ENCODE measurements at regions not wholly inside any gene's neighbourhood (a gene's known extent, or its start where the extent isn't known, plus 50 kb on each side); places are given as distances from the start of the nearest gene placed in this dataset.

DNA sequence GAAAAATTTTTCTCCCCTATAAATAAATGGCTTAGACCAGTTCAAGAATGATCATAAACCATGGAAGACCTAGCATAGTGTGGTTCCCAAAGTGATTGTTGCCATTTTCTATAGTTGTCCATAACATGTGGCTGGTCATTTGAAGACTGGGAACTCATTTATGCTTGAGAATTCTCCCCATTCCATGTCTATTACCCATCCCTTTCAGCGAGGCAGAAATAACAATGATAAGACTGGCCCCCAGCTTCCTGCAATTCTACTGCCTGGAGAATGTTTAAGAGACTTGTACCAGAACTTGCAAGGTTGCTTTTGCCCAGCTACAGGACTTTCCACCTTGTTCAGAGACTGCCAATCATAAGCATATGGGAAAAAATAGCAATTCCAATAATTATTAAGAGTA is 146.5 kb upstream of the CDH11 start:
- DNase-seq (ENCODE audit: low read depth): no peak
- TF ChIP-seq, protein P1, sequence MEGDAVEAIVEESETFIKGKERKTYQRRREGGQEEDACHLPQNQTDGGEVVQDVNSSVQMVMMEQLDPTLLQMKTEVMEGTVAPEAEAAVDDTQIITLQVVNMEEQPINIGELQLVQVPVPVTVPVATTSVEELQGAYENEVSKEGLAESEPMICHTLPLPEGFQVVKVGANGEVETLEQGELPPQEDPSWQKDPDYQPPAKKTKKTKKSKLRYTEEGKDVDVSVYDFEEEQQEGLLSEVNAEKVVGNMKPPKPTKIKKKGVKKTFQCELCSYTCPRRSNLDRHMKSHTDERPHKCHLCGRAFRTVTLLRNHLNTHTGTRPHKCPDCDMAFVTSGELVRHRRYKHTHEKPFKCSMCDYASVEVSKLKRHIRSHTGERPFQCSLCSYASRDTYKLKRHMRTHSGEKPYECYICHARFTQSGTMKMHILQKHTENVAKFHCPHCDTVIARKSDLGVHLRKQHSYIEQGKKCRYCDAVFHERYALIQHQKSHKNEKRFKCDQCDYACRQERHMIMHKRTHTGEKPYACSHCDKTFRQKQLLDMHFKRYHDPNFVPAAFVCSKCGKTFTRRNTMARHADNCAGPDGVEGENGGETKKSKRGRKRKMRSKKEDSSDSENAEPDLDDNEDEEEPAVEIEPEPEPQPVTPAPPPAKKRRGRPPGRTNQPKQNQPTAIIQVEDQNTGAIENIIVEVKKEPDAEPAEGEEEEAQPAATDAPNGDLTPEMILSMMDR (IDR thresholded peaks at IDR 0.05; ENCODE audit: control insufficient read depth, insufficient read depth, low read depth, low read length, missing control alignments): no peak
- H3K4me3 ChIP-seq (ENCODE audit: control insufficient read depth, low read depth, low read length): no peak overlapping the region

- TF ChIP-seq, protein P1 (IDR thresholded peaks at IDR 0.05; ENCODE audit: control insufficient read depth, insufficient read depth, low read depth, low read length, missing control alignments): no peak
- DNase-seq (ENCODE audit: low read depth): no peak
- no peak overlapping the region for H3K4me3 ChIP-seq (ENCODE audit: control insufficient read depth, low read depth, low read length)
Observed at GRCh38 chr16:65263896-65264295, 142.0 kb upstream of the CDH11 start.

- TF ChIP-seq, protein P1 (IDR thresholded peaks at IDR 0.05; ENCODE audit: control insufficient read depth, insufficient read depth, low read depth, low read length, missing control alignments): no peak
- no peak overlapping the region for H3K4me3 ChIP-seq (ENCODE audit: control insufficient read depth, low read depth, low read length)
- no peak for DNase-seq (ENCODE audit: low read depth)
Observed at GRCh38 chr16:65260746-65261145, 138.9 kb upstream of the CDH11 start.

DNA sequence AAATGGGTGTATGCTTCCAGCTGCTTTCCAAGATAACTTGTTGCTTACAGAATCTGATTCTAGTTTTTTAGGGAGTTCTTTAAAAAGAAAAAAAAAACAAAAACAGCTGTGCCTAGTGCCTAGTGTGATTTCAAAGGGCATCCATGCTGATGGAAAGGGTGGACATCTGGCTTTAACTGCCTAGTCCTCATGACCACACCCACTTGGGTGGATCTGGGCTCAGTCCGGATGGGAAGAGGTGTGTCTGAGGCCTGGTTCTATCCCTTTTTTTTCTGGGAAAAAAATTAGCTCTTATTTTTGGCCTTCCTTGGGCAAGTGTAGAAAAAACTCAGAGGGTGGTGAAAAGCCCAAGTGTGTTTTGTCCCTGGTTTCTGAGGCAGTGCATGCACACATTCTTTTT is 132.3 kb upstream of the CDH11 start:
- no peak overlapping the region for H3K4me3 ChIP-seq (ENCODE audit: control insufficient read depth, low read depth, low read length)
- no peak for DNase-seq (ENCODE audit: low read depth)
- TF ChIP-seq, protein P1 (IDR thresholded peaks at IDR 0.05; ENCODE audit: control insufficient read depth, insufficient read depth, low read depth, low read length, missing control alignments): no peak

- DNase-seq (ENCODE audit: low read depth): no peak
- TF ChIP-seq, protein P1 (IDR thresholded peaks at IDR 0.05; ENCODE audit: control insufficient read depth, insufficient read depth, low read depth, low read length, missing control alignments): no peak
- no peak overlapping the region for H3K4me3 ChIP-seq (ENCODE audit: control insufficient read depth, low read depth, low read length)
Observed at GRCh38 chr16:65249768-65250167, 127.9 kb upstream of the CDH11 start.

GRCh38 chr16:65244787-65245186 is 122.9 kb upstream of the CDH11 start:
- DNase-seq (ENCODE audit: low read depth): no peak
- TF ChIP-seq, protein P1 (IDR thresholded peaks at IDR 0.05; ENCODE audit: control insufficient read depth, insufficient read depth, low read depth, low read length, missing control alignments): no peak
- H3K4me3 ChIP-seq (ENCODE audit: control insufficient read depth, low read depth, low read length): no peak overlapping the region

Measured in AG09309 (cell line).